CD14-positive monocyte (primary cell): ENCODE measurements at regions not wholly inside any gene's neighbourhood (a gene's known extent, or its start where the extent isn't known, plus 50 kb on each side); places are given as distances from the start of the nearest gene placed in this dataset.

ENCODE experiments used
- DNase-seq, 3 donors: peaks; one replicate each; pipeline ENCODE4 v3.0.0-alpha.2; 2011 to 2022
- H2AFZ ChIP-seq: 2 replicates; pipeline ENCODE4 v1.6.0; 2012; ENCODE audit warnings: mild to moderate bottlenecking, low read depth, low read length, inconsistent platforms; ENCODE audit not compliant: insufficient read depth, poor library complexity, severe bottlenecking
- H3K27ac ChIP-seq, 2 donors: 1 replicate in 1 of 2; 2 replicates in 1 of 2; pipeline ENCODE4 v1.5.1; 2012 to 2013; ENCODE audit warnings: low read length in 2 of 2, control low read depth in 1 of 2, inconsistent platforms in 1 of 2, low read depth in 1 of 2, mild to moderate bottlenecking in 1 of 2
- H3K27me3 ChIP-seq, 2 donors: one replicate each; pipeline versions ENCODE4 v1.6.0 to v1.6.1; 2011 to 2013; ENCODE audit warnings: low read length in 2 of 2; ENCODE audit not compliant: control insufficient read depth in 2 of 2, insufficient read depth in 2 of 2
- H3K36me3 ChIP-seq, 2 donors: replicated peaks in 1 of 2; 1 replicate in 1 of 2; 2 replicates in 1 of 2; pipeline versions ENCODE4 v1.5.1 to v1.6.1; 2012 to 2013; ENCODE audit warnings: low read length in 2 of 2, control low read depth in 1 of 2, inconsistent platforms in 1 of 2, mild to moderate bottlenecking in 1 of 2; ENCODE audit not compliant: insufficient read depth in 2 of 2, control insufficient read depth in 1 of 2
- H3K4me1 ChIP-seq, 2 donors: 1 replicate in 1 of 2; 2 replicates in 1 of 2; pipeline versions ENCODE4 v1.5.1 to v1.6.1; 2012 to 2013; ENCODE audit warnings: low read length in 2 of 2, control low read depth in 1 of 2, inconsistent platforms in 1 of 2, mild to moderate bottlenecking in 1 of 2, moderate library complexity in 1 of 2; ENCODE audit not compliant: insufficient read depth in 2 of 2, control insufficient read depth in 1 of 2
- H3K4me2 ChIP-seq: replicated peaks from 2 replicates; pipeline ENCODE3; 2012; ENCODE audit warnings: low read length, moderate library complexity, mild to moderate bottlenecking; ENCODE audit not compliant: poor library complexity, severe bottlenecking; ENCODE audit errors: extremely low read depth
- H3K4me3 ChIP-seq, 3 experiments: fragments of 200-600 bp in 1 of 3; sonication (generic) in 1 of 3; replicated peaks in 1 of 3; 1 replicate in 2 of 3; 2 replicates in 1 of 3; pipeline ENCODE4 v1.5.1; 2011 to 2013; ENCODE audit warnings: low read length in 3 of 3, mild to moderate bottlenecking in 3 of 3, control low read depth in 2 of 3, low read depth in 2 of 3, inconsistent platforms in 1 of 3, moderate library complexity in 1 of 3
- H3K79me2 ChIP-seq: 2 replicates; pipeline ENCODE4 v1.6.0; 2012; ENCODE audit warnings: mild to moderate bottlenecking, control low read depth, inconsistent platforms, low read length, moderate library complexity; ENCODE audit not compliant: insufficient read depth
- H3K9ac ChIP-seq: 2 replicates; pipeline ENCODE4 v1.6.0; 2017; ENCODE audit warnings: low read length, mild to moderate bottlenecking; ENCODE audit not compliant: insufficient read depth, poor library complexity, severe bottlenecking
- H3K9me3 ChIP-seq, 2 donors: replicated peaks in 1 of 2; 1 replicate in 1 of 2; 2 replicates in 1 of 2; pipeline versions ENCODE4 v1.5.1 to v1.6.1; 2012 to 2013; ENCODE audit warnings: low read length in 2 of 2, control low read depth in 1 of 2; ENCODE audit not compliant: control insufficient read depth in 1 of 2, insufficient read depth in 1 of 2
- H4K20me1 ChIP-seq: 2 replicates; pipeline ENCODE4 v1.6.0; 2012; ENCODE audit warnings: mild to moderate bottlenecking, low read length, control low read depth, moderate library complexity; ENCODE audit not compliant: insufficient read depth
- H3K27ac Mint-ChIP-seq, 7 donors: one replicate each; pipeline ENCODE4 v1.8.0; 2020; ENCODE audit warnings: mild to moderate bottlenecking in 7 of 7, mixed read lengths in 7 of 7, moderate library complexity in 6 of 7, inconsistent platforms in 2 of 7
- H3K27me3 Mint-ChIP-seq, 3 donors: one replicate each; pipeline ENCODE4 v1.8.0; 2021 to 2022; ENCODE audit warnings: low read depth in 3 of 3, mild to moderate bottlenecking in 3 of 3, mixed read lengths in 3 of 3, moderate library complexity in 3 of 3, inconsistent platforms in 1 of 3
- H3K36me3 Mint-ChIP-seq, 2 donors: one replicate each; pipeline ENCODE4 v1.8.0; 2020; ENCODE audit warnings: mixed read lengths in 2 of 2, inconsistent platforms in 1 of 2, mild to moderate bottlenecking in 1 of 2
- H3K4me1 Mint-ChIP-seq: one replicate; pipeline ENCODE4 v1.8.0; 2020; ENCODE audit warnings: mild to moderate bottlenecking, mixed read lengths
- H3K4me3 Mint-ChIP-seq, 2 donors: one replicate each; pipeline ENCODE4 v1.8.0; 2020; ENCODE audit warnings: mild to moderate bottlenecking in 2 of 2, mixed read lengths in 2 of 2, moderate library complexity in 1 of 2
- H3K9me3 Mint-ChIP-seq, 7 donors: one replicate each; pipeline ENCODE4 v1.8.0; 2020 to 2022; ENCODE audit warnings: mixed read lengths in 7 of 7, mild to moderate bottlenecking in 6 of 7, moderate library complexity in 6 of 7, inconsistent platforms in 2 of 7
- WGBS: methylation state at CpG from one replicate; pipeline ENCODE4 v1.1.5; 2013; ENCODE audit warnings: missing lambda C conversion rate; ENCODE audit not compliant: insufficient coverage; 5-methylcytosine and 5-hydroxymethylcytosine counted together
- intact Hi-C, 2 donors: fragments of 100-400 bp; cut with micrococcal nuclease; formaldehyde crosslinking; loops; one replicate each; pipeline versions ENCODE4 v1.15.0 to v1.15.1; 2023
- TF ChIP-seq, protein P1 (sequence below): fragments of 200-600 bp; IDR thresholded peaks from one replicate; pipeline ENCODE4 v1.8.0; 2022; ENCODE audit warnings: antibody characterized with exemption, mild to moderate bottlenecking

DNA sequence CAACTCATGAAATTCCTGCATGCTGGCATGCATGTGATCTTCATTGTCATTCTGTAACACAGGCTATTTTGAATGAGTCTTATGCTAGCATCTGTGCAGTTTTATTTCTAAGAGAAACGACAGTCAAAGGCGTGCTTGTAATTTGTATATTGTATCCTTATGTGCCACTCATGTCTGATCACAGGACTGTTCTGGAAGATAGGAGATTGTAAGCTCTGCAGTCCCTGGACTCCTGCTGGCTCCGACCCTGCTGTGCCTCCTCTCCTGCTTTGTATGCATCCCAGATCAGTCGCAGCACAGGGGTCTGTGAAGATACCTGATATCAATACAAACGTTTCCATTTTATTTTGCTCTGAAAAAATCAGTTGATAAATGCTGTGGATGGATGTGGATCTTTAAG, 653.1 kb downstream of the LIG4 start:
- peaks cover 5 to 7% of the 10 kb centered on the region in 2 donors for H3K9me3 ChIP-seq
- TF ChIP-seq, protein P1, sequence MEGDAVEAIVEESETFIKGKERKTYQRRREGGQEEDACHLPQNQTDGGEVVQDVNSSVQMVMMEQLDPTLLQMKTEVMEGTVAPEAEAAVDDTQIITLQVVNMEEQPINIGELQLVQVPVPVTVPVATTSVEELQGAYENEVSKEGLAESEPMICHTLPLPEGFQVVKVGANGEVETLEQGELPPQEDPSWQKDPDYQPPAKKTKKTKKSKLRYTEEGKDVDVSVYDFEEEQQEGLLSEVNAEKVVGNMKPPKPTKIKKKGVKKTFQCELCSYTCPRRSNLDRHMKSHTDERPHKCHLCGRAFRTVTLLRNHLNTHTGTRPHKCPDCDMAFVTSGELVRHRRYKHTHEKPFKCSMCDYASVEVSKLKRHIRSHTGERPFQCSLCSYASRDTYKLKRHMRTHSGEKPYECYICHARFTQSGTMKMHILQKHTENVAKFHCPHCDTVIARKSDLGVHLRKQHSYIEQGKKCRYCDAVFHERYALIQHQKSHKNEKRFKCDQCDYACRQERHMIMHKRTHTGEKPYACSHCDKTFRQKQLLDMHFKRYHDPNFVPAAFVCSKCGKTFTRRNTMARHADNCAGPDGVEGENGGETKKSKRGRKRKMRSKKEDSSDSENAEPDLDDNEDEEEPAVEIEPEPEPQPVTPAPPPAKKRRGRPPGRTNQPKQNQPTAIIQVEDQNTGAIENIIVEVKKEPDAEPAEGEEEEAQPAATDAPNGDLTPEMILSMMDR: no peak
- H3K79me2 ChIP-seq: no peaks in the 10 kb centered on the region
- H3K36me3 ChIP-seq: no peaks in the 10 kb centered on the region
- Mint-ChIP-seq H3K9me3 (peaks cover 0 to 10% (median 0%) of the 10 kb centered on the region in 7 donors), H3K4me3 (no peak overlapping the region), H3K27me3 (peaks cover 0 to 2% (median 0%) of the 10 kb centered on the region in 3 donors), H3K36me3 (no peaks in the 10 kb centered on the region), H3K4me1 (no peaks in the 10 kb centered on the region), H3K27ac (no peak overlapping the region)
- H3K9ac ChIP-seq: no peak overlapping the region
- no peak overlapping the region for H3K4me2 ChIP-seq
- no peak overlapping the region for H3K4me3 ChIP-seq
- no peaks in the 10 kb centered on the region for H4K20me1 ChIP-seq
- intact Hi-C loops: no loop called here
- no peaks in the 10 kb centered on the region for H3K4me1 ChIP-seq
- no peak overlapping the region for H3K27ac ChIP-seq
- no peak for DNase-seq
- H3K27me3 ChIP-seq: no peaks in the 10 kb centered on the region
- H2AFZ ChIP-seq: no peak overlapping the region
- 80% methylated on average over 2 of the region's 5 CpGs for WGBS

- H4K20me1 ChIP-seq: no peaks in the 10 kb centered on the region
- no peak overlapping the region for H3K4me2 ChIP-seq
- no peak overlapping the region for H3K9ac ChIP-seq
- 0% methylated on average over 1 of the region's 5 CpGs for WGBS
- H3K27ac ChIP-seq: no peak overlapping the region
- no peaks in the 10 kb centered on the region for H3K4me1 ChIP-seq
- H3K27me3 ChIP-seq: no peaks in the 10 kb centered on the region
- Mint-ChIP-seq H3K27me3 (peaks cover 0 to 2% (median 2%) of the 10 kb centered on the region in 3 donors), H3K27ac (peak overlapping the region in 1 of 7 donors; percentile 23), H3K4me3 (no peak overlapping the region), H3K9me3 (peaks cover 0 to 8% (median 2%) of the 10 kb centered on the region in 7 donors), H3K36me3 (no peaks in the 10 kb centered on the region), H3K4me1 (no peaks in the 10 kb centered on the region)
- intact Hi-C loops: no loop called here
- no peaks in the 10 kb centered on the region for H3K36me3 ChIP-seq
- no peaks in the 10 kb centered on the region for H3K79me2 ChIP-seq
- TF ChIP-seq, protein P1: no peak
- DNase-seq: no peak
- no peak overlapping the region for H2AFZ ChIP-seq
- H3K4me3 ChIP-seq: no peak overlapping the region
- H3K9me3 ChIP-seq: peaks cover 5 to 14% of the 10 kb centered on the region in 2 donors
Observed at GRCh38 chr13:107554460-107554859, 660.9 kb downstream of the LIG4 start.
